ENCODE measurements at regions not wholly inside any gene's neighbourhood (a gene's known extent, or its start where the extent isn't known, plus 50 kb on each side); places are given as distances from the start of the nearest gene placed in this dataset.
"Not testable (repeated sequence)": the region's sequence is repeated elsewhere in the genome, so short reads cannot be mapped to it uniquely, and the experiment has no call there.

GRCh38 chr1:185460723-185461122 lies 143.7 kb upstream of the IVNS1ABP start:
- not testable (repeated sequence) for DNase-seq

GRCh38 chr1:185459141-185459540 lies 142.1 kb upstream of the IVNS1ABP start:
- no peak for DNase-seq

- DNase-seq: no peak
These were observed 141.6 kb upstream of the IVNS1ABP start for GRCh38 chr1:185458670-185459069.

- no peak for DNase-seq
These were observed 136.6 kb upstream of the IVNS1ABP start for GRCh38 chr1:185453496-185454192.

GRCh38 chr1:185450917-185451316 lies 133.9 kb upstream of the IVNS1ABP start:
- no peak for DNase-seq

- DNase-seq: no peak
These were observed 133.2 kb upstream of the IVNS1ABP start for GRCh38 chr1:185450060-185450788.

GRCh38 chr1:185449378-185450059 lies 132.5 kb upstream of the IVNS1ABP start:
- no peak for DNase-seq

GRCh38 chr1:185448591-185449186 lies 131.6 kb upstream of the IVNS1ABP start:
- DNase-seq: no peak

- DNase-seq: no peak
These were observed 129.1 kb upstream of the IVNS1ABP start for GRCh38 chr1:185446131-185446530.

GRCh38 chr1:185445594-185445993 lies 128.6 kb upstream of the IVNS1ABP start:
- DNase-seq: no peak

GRCh38 chr1:185444676-185445075 lies 127.6 kb upstream of the IVNS1ABP start:
- DNase-seq: no peak

GRCh38 chr1:185442050-185442449 lies 125.0 kb upstream of the IVNS1ABP start:
- DNase-seq: no peak

- no peak for DNase-seq
These were observed 124.6 kb upstream of the IVNS1ABP start for GRCh38 chr1:185441605-185442004.

- no peak for DNase-seq
These were observed 123.8 kb upstream of the IVNS1ABP start for GRCh38 chr1:185440877-185441276.

GRCh38 chr1:185439727-185440415 lies 122.8 kb upstream of the IVNS1ABP start:
- DNase-seq: no peak

- no peak for DNase-seq
These were observed 121.9 kb upstream of the IVNS1ABP start for GRCh38 chr1:185438936-185439335.

- DNase-seq: no peak
These were observed 118.8 kb upstream of the IVNS1ABP start for GRCh38 chr1:185435696-185436379.

- DNase-seq: no peak
These were observed 117.7 kb upstream of the IVNS1ABP start for GRCh38 chr1:185434721-185435120.

- DNase-seq: no peak
These were observed 116.6 kb upstream of the IVNS1ABP start for GRCh38 chr1:185433667-185434066.

- no peak for DNase-seq
These were observed 115.9 kb upstream of the IVNS1ABP start for GRCh38 chr1:185432948-185433347.

GRCh38 chr1:185431612-185432011 lies 114.6 kb upstream of the IVNS1ABP start:
- no peak for DNase-seq

- not testable (repeated sequence) for DNase-seq
These were observed 112.6 kb upstream of the IVNS1ABP start for GRCh38 chr1:185429668-185430067.

Data from NCI-H2081 (cell line).